ENCODE measurements at regions not wholly inside any gene's neighbourhood (a gene's known extent, or its start where the extent isn't known, plus 50 kb on each side); places are given as distances from the start of the nearest gene placed in this dataset.
"Not testable (repeated sequence)": the region's sequence is repeated elsewhere in the genome, so short reads cannot be mapped to it uniquely, and the experiment has no call there.

DNA sequence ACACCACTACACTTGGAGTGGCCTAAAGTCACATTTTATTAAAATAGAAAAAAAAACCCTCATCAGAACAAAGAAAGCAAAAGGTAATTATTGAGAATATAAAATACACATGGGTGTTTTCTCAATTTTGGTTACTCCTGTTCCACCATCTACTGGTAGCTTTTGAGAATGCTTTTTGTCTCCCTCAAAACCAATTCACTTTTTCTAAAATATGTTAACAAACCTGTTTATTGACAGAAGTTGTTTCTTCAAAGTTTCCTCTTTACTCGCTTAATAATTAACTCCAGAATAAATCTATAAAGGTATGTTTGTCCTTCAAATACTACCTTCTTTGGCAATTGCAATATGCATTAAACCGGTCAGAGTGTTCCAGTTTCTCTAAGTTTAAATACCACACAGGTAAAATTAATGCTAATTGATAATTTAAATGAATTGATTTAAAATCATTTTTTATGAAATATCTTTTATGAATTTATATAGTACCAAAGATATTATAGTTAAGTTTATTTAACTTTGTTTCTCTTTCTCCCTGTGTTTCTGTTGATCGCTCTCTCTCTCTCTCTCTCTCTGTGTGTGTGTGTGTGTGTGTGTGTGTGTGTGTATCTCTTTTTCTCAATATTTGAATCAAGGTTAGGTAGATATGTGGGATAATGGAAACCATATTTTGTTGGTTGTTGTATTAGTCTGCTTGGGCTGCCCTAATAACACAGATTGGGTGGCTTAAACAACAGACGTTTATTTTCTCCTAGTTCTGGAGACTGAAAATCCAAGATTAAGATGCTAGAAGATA lies 487.4 kb downstream of the PRDM9 start:
- DNase-seq, result no peak

GRCh38 chr5:23996525-23996924 lies 489.1 kb downstream of the PRDM9 start:
- DNase-seq, result no peak

DNA sequence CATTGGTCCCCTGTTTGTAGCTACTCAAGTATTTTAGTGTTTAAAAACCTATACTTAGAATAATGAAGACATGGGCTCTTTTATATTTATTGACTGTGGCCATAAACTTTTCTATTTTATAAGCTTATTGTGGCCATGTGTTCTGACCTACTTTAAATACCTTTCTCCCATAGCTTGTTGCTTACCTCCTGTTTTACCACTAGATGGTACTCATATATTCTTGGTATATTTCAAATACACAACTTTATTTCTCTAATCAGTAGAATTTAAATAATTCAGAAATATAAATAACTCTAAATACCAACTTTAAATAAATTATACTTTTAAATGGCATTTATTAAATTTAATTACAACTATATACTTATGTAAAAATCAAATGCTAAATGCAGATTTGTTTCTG lies 498.0 kb downstream of the PRDM9 start:
- DNase-seq, result no peak

GRCh38 chr5:24017710-24018109 lies 510.3 kb downstream of the PRDM9 start:
- DNase-seq, result not testable (repeated sequence)

DNA sequence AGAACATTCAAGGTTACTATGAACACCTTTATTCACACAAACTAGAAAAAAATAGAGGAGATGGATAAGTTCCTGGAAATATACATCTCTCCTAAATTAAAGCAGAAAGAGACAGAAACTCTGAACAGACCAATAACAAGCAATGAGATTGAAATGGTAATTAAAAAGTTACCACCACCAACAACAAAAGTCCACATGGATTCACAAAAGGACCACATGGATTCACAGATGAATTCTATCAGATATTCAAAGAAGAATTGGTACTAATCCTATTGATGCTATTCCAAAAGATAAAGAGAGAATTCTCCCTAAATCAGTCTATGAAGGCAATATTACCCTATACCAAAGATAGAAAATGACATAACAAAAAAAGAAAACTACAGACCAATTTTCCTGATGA lies 518.9 kb downstream of the PRDM9 start:
- DNase-seq, result no peak

DNA sequence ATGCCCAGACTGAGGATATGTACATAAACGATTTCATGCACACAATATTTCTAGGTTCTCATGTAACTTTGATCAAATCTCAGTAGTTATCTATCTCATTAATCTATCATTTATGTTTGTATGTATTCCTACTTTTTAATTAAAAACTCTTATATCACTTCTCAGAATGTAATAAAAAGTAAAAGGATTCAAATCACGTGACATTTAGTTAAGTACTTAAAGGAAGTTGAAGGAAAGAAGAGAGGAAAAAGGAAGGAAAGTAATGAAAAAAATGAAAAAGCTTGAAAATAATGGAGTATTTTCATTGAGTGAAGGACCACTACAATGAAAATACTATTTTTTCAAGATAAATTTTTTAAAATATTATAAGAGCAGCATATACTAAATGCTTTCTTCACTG lies 535.3 kb downstream of the PRDM9 start:
- no peak for DNase-seq

DNA sequence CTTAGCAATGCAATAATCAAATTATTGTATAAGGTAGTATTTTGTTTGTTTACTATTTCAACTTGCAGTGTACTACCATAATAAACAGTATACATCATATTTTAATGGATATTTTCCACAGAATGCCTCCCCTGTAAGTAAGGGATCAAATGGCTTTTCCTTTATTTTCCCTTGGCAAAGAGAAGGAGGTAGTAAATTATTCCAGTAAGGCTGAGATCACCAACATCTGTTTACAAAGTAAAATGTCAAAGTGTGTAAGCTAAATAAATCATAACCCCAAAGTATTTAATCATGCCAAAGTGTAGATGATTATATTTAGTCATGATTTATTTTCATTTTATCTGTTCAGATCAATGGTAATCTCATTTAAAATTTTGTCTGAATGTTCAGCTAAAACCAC lies 537.6 kb downstream of the PRDM9 start:
- DNase-seq, result no peak

GRCh38 chr5:24053737-24054136 lies 546.3 kb downstream of the PRDM9 start:
- DNase-seq, result no peak

- DNase-seq, result no peak
Measured at GRCh38 chr5:24059006-24059405, 551.6 kb downstream of the PRDM9 start.

- no peak for DNase-seq
Measured at GRCh38 chr5:24059716-24060115, 552.3 kb downstream of the PRDM9 start.

DNA sequence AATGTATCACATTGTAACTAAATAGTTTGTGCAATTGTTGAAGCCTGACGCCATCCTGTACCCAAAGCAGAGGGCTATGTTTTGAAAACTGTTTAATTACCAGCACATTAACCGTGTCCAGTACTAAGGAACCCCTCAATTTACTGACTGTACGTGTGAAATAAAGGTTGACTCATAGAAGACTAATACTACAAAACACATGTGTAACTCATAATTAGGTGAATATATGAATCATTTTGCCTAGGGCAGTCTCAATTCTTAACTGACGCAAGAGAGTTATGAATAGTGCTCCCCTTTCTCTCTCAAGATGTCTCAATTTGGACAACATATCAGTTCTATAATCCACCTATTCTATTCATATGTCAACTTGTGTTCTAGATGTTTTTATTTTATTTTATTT lies 558.4 kb downstream of the PRDM9 start:
- DNase-seq, result no peak

DNA sequence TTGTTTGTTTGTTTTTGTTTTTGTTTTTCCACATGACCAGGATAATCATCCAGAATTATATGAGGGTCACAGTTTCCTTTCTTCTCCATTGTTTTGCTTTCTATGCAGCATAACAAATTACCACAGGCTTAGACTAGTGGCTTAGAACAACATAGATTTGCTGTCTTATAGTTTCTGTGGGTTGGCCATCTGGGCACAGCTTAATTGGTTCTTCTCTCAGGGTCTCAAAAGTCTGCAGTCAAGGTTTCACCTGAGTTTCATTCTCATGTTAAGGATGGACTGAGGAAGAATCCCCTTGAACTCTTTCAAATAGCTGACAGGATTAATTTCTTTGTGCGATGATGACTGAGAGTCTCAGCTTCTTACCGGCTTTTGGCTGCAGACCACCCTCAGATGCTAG lies 559.8 kb downstream of the PRDM9 start:
- no peak for DNase-seq

DNA sequence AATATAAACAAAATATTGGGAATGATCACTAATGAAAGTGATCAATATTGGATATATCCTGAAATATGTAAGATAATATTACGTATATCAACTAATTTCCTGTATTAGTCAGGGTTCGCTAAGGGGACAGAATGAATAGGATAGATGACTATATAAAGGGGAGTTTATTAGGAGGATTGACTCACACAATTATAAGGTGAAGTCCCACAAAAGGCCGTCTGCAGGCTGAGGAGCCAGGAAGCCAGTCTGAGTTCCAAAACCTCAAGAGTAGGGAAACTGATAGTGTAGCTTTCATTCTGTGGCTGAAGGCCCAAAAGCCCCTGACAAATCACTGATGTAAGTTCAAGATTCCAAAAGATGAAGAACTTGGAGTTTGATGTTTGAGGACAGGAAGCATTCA lies 561.1 kb downstream of the PRDM9 start:
- no peak for DNase-seq

DNA sequence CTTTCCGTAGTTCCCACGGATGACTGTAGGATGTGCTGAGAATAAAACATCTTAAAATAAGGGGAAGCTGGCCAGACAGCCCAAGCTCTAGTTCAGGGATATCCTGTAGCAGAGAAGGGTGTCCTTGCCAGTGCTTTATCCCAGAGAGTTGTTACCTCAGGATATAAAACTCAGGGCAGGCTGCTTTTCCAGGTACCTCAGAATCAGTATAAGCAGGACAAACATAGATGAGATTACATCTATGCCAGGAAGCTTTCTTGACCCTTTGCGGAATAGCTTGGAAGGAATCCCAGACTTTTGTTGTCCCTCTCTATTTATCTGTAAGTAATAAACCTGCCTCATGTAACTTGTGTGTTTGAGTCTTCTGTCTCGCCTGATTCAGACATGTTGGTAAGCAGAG lies 565.7 kb downstream of the PRDM9 start:
- no peak for DNase-seq

- DNase-seq, result no peak
Measured at GRCh38 chr5:24080046-24080445, 564.7 kb downstream of the CDH10 start.

DNA sequence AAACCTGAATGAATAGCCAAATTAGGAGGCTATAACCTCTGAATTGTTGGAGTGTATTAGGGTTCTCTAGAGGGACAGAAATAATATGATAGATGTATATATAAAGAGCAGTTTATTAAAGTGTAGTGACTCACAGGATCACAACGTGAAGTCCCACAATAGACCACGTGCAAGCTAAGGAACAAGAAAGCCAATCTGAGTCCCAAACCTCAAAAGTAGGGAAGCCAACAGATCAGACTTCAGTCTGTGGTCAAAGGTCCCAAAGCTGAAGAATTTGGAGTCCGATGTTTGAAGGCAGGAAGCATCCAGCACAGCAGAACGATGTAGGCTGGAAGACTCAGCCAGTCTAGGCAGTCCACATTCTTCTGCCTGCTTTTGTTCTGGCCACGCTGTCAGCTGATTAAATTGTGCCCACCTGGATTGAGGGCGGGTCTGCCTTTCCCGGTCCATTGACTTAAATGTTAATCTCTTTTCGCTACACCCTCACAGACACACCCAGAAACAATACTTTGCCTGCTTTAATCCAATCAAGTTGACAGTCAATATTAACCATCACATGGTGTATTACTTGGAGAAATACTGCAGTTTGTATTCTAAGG lies 550.6 kb downstream of the CDH10 start:
- no peak for DNase-seq

GRCh38 chr5:24102010-24102409 lies 542.8 kb downstream of the CDH10 start:
- no peak for DNase-seq

DNA sequence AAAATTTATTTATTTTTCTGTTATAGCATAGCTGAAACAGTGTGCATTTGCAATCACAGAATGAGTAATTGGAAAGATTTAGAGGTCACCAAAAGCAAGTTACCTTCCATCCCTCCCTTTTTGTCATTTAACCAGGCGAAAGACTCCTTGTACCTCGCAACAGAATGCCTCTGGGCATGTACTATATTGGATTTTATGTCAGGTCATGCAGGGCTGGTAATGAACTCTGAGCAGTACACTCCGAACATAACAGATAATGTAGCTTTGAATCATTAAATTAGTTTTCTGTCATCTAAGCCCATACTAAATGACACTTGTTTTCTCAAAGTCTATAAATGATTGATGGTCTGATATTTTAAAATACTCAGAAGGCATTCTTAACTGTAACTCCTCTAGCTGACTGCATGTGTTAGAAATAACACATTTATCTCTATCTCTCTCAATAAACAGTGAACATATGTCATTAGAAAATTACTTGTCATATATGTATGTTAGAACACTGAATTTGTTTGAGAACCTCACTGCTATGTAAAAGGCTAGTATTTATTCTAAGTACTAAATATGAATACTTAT lies 541.2 kb downstream of the CDH10 start:
- DNase-seq, result no peak

- DNase-seq, result peak; percentile 6
Measured at GRCh38 chr5:24110004-24110615, 534.7 kb downstream of the CDH10 start.

DNA sequence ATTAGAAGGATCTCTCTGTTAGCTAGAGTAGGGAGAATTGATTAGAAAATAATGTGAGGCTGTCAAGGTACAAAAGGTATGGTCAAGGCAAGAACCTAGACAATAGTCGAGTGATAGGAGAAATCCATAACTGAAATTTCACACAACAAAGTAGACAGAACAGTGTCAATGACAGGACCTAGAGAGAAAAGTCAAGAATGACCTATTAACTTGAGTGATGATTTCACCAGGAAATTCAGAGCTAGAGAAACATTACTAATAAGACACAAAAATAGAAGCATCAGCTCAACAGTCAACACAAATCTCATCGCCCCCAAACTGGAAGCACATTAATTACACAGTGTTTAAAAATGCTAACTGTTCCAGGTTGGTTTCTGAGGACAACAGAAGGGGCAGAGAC lies 532.4 kb downstream of the CDH10 start:
- no peak for DNase-seq

- no peak for DNase-seq
Measured at GRCh38 chr5:24118351-24118750, 526.4 kb downstream of the CDH10 start.

DNA sequence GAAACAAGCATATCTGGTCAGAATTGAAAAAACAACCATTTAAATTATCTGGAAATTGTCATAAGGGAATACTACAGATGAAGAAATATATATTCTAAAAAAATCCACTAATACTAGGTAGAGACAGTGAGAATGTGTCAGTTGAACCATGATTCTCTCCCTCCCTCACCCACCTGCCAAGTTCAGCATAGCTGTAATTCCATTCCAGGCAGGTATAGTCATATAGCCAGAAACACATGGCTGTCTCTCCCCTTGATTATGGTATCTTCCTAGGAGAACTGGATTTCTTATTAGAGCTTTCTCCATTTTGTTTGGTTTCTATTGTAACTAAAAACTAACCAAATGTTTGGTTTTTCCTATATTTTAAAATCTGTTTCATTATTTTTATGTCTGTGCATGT lies 509.2 kb downstream of the CDH10 start:
- DNase-seq, result no peak

DNA sequence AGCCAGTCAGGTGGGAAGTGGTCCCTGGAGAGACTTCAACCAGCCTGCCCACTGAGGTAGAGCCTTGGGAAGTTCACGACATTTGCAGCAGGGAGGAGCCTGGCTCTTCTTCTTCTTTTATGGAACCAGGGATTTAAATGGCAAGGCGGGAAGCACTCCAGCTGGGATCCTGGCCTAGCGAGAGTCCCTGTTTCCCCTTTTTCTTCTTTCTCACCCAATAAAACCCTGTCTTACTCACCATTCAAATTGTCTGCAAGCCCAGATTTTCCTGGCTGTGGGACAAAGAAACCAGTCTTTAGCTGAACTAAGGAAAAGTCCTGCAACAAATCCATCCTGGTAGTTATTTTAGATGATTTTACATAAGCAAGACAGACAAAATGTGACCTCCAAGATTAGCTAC lies 503.7 kb downstream of the CDH10 start:
- DNase-seq, result no peak

- no peak for DNase-seq
Measured at GRCh38 chr5:24142341-24142740, 502.4 kb downstream of the CDH10 start.
